ENCODE measurements at regions not wholly inside any gene's neighbourhood (a gene's known extent, or its start where the extent isn't known, plus 50 kb on each side); places are given as distances from the start of the nearest gene placed in this dataset.
"Not testable (repeated sequence)": the region's sequence is repeated elsewhere in the genome, so short reads cannot be mapped to it uniquely, and the experiment has no call there.

GRCh38 chr2:147600646-147601045 is 244.2 kb upstream of the ACVR2A start:
- intact Hi-C loops (cut with DNase I; ENCODE audit: low total_unique reads), result no loop called here
- DNase-seq (ENCODE audit: low spot score in 2 of 2), result no peak

GRCh38 chr2:147600223-147600622 is 244.6 kb upstream of the ACVR2A start:
- H3K4me1 ChIP-seq, result no peaks in the 10 kb centered on the region
- TF ChIP-seq CTCF (IDR thresholded peaks at IDR 0.05), result no peak
- TF ChIP-seq POLR2A (IDR thresholded peaks at IDR 0.05), result no peak
- no peak for TF ChIP-seq POLR2AphosphoS5 (IDR thresholded peaks at IDR 0.05)

More at GRCh38 chr2:147600646-147601045, 244.2 kb upstream of the ACVR2A start:
- Histone ChIP-seq H3K27me3 (no peaks in the 10 kb centered on the region), H3K36me3 (no peaks in the 10 kb centered on the region), H3K4me1 (no peaks in the 10 kb centered on the region), H3K9me3 (no peaks in the 10 kb centered on the region), H3K27ac (no peak overlapping the region), H3K4me3 (no peak overlapping the region)
- TF ChIP-seq POLR2AphosphoS5 (IDR thresholded peaks at IDR 0.05) (no peak), CTCF (IDR thresholded peaks at IDR 0.05) (no peak), POLR2A (IDR thresholded peaks at IDR 0.05) (no peak)

GRCh38 chr2:147595200-147595599 is 249.6 kb upstream of the ACVR2A start:
- TF ChIP-seq CTCF (IDR thresholded peaks at IDR 0.05) (no peak), POLR2AphosphoS5 (IDR thresholded peaks at IDR 0.05) (no peak), POLR2A (IDR thresholded peaks at IDR 0.05) (no peak)
- H3K4me3 ChIP-seq, result no peak overlapping the region
- no peaks in the 10 kb centered on the region for H3K27me3 ChIP-seq
- intact Hi-C loops (cut with DNase I; ENCODE audit: low total_unique reads), result no loop called here
- H3K9me3 ChIP-seq, result peaks cover 0 to 10% of the 10 kb centered on the region in 2 donors
- no peaks in the 10 kb centered on the region for H3K4me1 ChIP-seq
- H3K36me3 ChIP-seq, result no peaks in the 10 kb centered on the region
- DNase-seq (ENCODE audit: low spot score in 2 of 2), result no peak
- no peak overlapping the region for H3K27ac ChIP-seq

More at GRCh38 chr2:147600223-147600622, 244.6 kb upstream of the ACVR2A start:
- peak in 1 of 2 donors; percentile 81 for DNase-seq (ENCODE audit: low spot score in 2 of 2)
- H3K4me3 ChIP-seq, result no peak overlapping the region
- H3K9me3 ChIP-seq, result no peaks in the 10 kb centered on the region
- H3K36me3 ChIP-seq, result no peaks in the 10 kb centered on the region
- no peaks in the 10 kb centered on the region for H3K27me3 ChIP-seq
- peak overlapping the region in 1 of 2 donors; percentile 52 for H3K27ac ChIP-seq
- intact Hi-C loops (cut with DNase I; ENCODE audit: low total_unique reads), result no loop called here

DNA sequence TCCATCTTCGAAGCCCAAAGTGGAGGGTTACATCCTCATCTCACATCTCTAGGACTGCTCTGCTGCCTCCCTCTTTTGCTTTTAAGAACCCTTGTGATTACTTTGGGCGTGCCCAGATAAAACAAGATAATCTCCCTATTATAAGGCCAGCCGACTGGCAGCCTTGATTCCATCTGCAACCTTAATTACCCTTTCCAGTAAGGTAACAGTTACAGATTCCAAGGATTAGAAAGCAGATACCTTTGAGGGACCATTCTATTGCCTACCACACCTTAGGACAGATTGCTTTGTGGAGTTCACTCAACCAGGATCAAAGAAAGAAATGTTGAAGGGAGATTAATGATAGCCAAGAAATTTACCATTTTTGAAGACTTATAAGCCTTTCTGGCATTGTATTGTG is 250.8 kb upstream of the ACVR2A start:
- H3K4me1 ChIP-seq, result no peaks in the 10 kb centered on the region
- intact Hi-C loops (cut with DNase I; ENCODE audit: low total_unique reads), result no loop called here
- peaks cover 0 to 10% of the 10 kb centered on the region in 2 donors for H3K9me3 ChIP-seq
- TF ChIP-seq POLR2AphosphoS5 (IDR thresholded peaks at IDR 0.05) (no peak), CTCF (IDR thresholded peaks at IDR 0.05) (no peak), POLR2A (IDR thresholded peaks at IDR 0.05) (no peak)
- H3K27ac ChIP-seq, result no peak overlapping the region
- H3K27me3 ChIP-seq, result no peaks in the 10 kb centered on the region
- no peak for DNase-seq (ENCODE audit: low spot score in 2 of 2)
- H3K4me3 ChIP-seq, result no peak overlapping the region
- H3K36me3 ChIP-seq, result no peaks in the 10 kb centered on the region

DNA sequence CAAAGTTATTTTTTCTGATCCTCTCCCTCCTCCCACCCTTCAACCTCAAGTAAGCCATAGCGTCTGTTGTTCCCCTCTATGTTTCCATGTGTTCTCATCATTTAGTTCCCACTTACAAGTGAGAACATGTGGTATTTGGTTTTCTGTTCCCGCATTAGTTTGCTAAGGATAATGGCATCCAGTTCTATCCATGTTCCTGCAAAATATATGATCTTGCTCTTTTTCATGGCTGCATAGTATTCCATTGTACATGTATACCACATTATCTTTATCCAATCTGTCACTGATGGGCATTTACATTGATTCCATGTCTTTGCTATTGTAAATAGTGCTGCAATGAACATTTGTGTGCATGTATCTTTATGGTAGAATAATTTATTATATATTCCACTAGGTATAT is 252.0 kb upstream of the ACVR2A start:
- H3K27ac ChIP-seq; H3K36me3 ChIP-seq; intact Hi-C loops (cut with DNase I; ENCODE audit: low total_unique reads); DNase-seq (ENCODE audit: low spot score in 2 of 2); H3K4me1 ChIP-seq; H3K9me3 ChIP-seq; H3K4me3 ChIP-seq; H3K27me3 ChIP-seq: not testable (repeated sequence)

DNA sequence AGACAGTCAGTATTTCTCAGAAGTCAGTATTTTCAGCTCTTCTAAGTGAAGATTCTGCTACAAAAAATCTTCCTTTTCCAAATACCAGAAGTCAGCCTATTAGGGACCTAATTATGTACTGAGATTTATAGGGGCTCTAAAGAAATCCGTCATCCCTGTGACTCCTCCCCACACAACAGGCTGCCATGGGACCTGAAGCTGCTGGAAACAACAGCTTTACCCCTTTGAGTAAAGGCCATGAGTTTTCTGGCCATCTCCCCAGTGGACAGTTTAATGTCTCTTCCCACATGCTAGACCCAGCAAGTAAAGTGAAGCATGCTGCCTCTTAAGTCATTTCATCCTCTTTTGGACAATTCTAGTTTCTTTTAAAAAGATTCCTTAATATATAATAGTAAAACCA is 255.7 kb upstream of the ACVR2A start:
- H3K27me3 ChIP-seq, result no peaks in the 10 kb centered on the region
- no peak for DNase-seq (ENCODE audit: low spot score in 2 of 2)
- no peaks in the 10 kb centered on the region for H3K4me1 ChIP-seq
- H3K9me3 ChIP-seq, result peaks cover 2 to 10% of the 10 kb centered on the region in 2 donors
- intact Hi-C loops (cut with DNase I; ENCODE audit: low total_unique reads), result no loop called here
- H3K36me3 ChIP-seq, result no peaks in the 10 kb centered on the region
- no peak overlapping the region for H3K4me3 ChIP-seq
- TF ChIP-seq POLR2AphosphoS5 (IDR thresholded peaks at IDR 0.05) (no peak), POLR2A (IDR thresholded peaks at IDR 0.05) (no peak), CTCF (IDR thresholded peaks at IDR 0.05) (no peak)
- H3K27ac ChIP-seq, result peak overlapping the region in 1 of 2 donors; percentile 49
